Epithelial cell of proximal tubule (primary cell): ENCODE measurements at regions not wholly inside any gene's neighbourhood (a gene's known extent, or its start where the extent isn't known, plus 50 kb on each side); places are given as distances from the start of the nearest gene placed in this dataset.
"Not testable (repeated sequence)": the region's sequence is repeated elsewhere in the genome, so short reads cannot be mapped to it uniquely, and the experiment has no call there.

Experiments used
- DNase-seq: peaks from one replicate; pipeline ENCODE4 v3.0.0-alpha.2; 2011; ENCODE audit warnings: low read depth
- H3K4me3 ChIP-seq: 2 replicates; pipeline ENCODE4 v1.5.1; 2011; ENCODE audit warnings: low read depth, mild to moderate bottlenecking, low read length
- CTCF ChIP-seq: conservative IDR thresholded peaks from 2 replicates; pipeline ENCODE4 v1.5.1; 2012; ENCODE audit warnings: low read depth, mild to moderate bottlenecking, low read length

GRCh38 chr5:36494028-36494427, 112.4 kb upstream of the SLC1A3 start:
- DNase-seq: no peak
- TF ChIP-seq CTCF: no peak
- H3K4me3 ChIP-seq: no peak overlapping the region

GRCh38 chr5:36494841-36495601, 111.4 kb upstream of the SLC1A3 start:
- peak; percentile 62 for DNase-seq
- H3K4me3 ChIP-seq: no peak overlapping the region
- TF ChIP-seq CTCF: no peak

GRCh38 chr5:36495611-36496010, 110.8 kb upstream of the SLC1A3 start:
- H3K4me3 ChIP-seq: no peak overlapping the region
- DNase-seq: no peak
- no peak for TF ChIP-seq CTCF

- H3K4me3 ChIP-seq: no peak overlapping the region
- DNase-seq: no peak
- no peak for TF ChIP-seq CTCF
These were observed 109.9 kb upstream of the SLC1A3 start for GRCh38 chr5:36496471-36496870.

GRCh38 chr5:36502608-36503007, 103.8 kb upstream of the SLC1A3 start:
- DNase-seq: peak; percentile 85
- no peak overlapping the region for H3K4me3 ChIP-seq
- TF ChIP-seq CTCF: no peak

- DNase-seq: no peak
- TF ChIP-seq CTCF: no peak
- no peak overlapping the region for H3K4me3 ChIP-seq
These were observed 101.4 kb upstream of the SLC1A3 start for GRCh38 chr5:36505021-36505420.

GRCh38 chr5:36507332-36507952, 99.0 kb upstream of the SLC1A3 start:
- peak; percentile 96 for TF ChIP-seq CTCF
- DNase-seq: no peak
- no peak overlapping the region for H3K4me3 ChIP-seq

- DNase-seq, H3K4me3 ChIP-seq: not testable (repeated sequence)
These were observed 98.1 kb upstream of the SLC1A3 start for GRCh38 chr5:36508331-36508730.

- not testable (repeated sequence) for H3K4me3 ChIP-seq, DNase-seq
These were observed 92.8 kb upstream of the SLC1A3 start for GRCh38 chr5:36513647-36514046.
